Thyroid gland (tissue), 4 donors: ENCODE measurements at regions not wholly inside any gene's neighbourhood (a gene's known extent, or its start where the extent isn't known, plus 50 kb on each side); places are given as distances from the start of the nearest gene placed in this dataset.
"Not testable (repeated sequence)": the region's sequence is repeated elsewhere in the genome, so short reads cannot be mapped to it uniquely, and the experiment has no call there.

ENCODE experiments used
- DNase-seq, 2 donors: peaks; one replicate each; pipeline ENCODE4 v3.0.0-alpha.2; 2019
- H3K27ac ChIP-seq, 3 donors: fragments of 200-600 bp; sonication (generic); 1 replicate in 2 of 3; 2 replicates in 1 of 3; pipeline ENCODE4 v1.5.1; 2016 to 2019; ENCODE audit warnings: mild to moderate bottlenecking in 1 of 3, moderate library complexity in 1 of 3
- H3K27me3 ChIP-seq: fragments of 200-600 bp; sonication (generic); one replicate; pipeline ENCODE4 v1.5.1; 2019
- H3K36me3 ChIP-seq, 2 donors: fragments of 200-600 bp; sonication (generic); one replicate each; pipeline ENCODE4 v1.5.1; 2016 to 2019
- H3K4me1 ChIP-seq, 2 donors: fragments of 200-600 bp; sonication (generic); one replicate each; pipeline ENCODE4 v1.5.1; 2017 to 2019
- H3K4me3 ChIP-seq, 3 donors: fragments of 200-600 bp; sonication (generic); replicated peaks in 1 of 3; 1 replicate in 2 of 3; 2 replicates in 1 of 3; pipeline ENCODE4 v1.5.1; 2016; ENCODE audit warnings: mild to moderate bottlenecking in 1 of 3
- H3K9me3 ChIP-seq: fragments of 200-600 bp; sonication (generic); one replicate; pipeline ENCODE4 v1.5.1; 2017
- CTCF ChIP-seq, 6 experiments: fragments of 200-600 bp in 3 of 6; fragments of 450-650 bp in 3 of 6; sonication (generic) in 3 of 6; IDR thresholded peaks; one replicate each; pipeline ENCODE4 v1.5.1; 2016 to 2019; ENCODE audit warnings: antibody characterized with exemption in 6 of 6, mild to moderate bottlenecking in 2 of 6, inconsistent platforms in 1 of 6, moderate library complexity in 1 of 6
- POLR2A ChIP-seq, 2 donors: fragments of 450-650 bp; IDR thresholded peaks; one replicate each; pipeline ENCODE4 v1.6.1; 2017; ENCODE audit warnings: antibody characterized with exemption in 2 of 2, mild to moderate bottlenecking in 2 of 2, moderate library complexity in 1 of 2
- WGBS, 2 donors: methylation state at CpG; one replicate each; pipeline ENCODE4 v1.1.5; 2017; 5-methylcytosine and 5-hydroxymethylcytosine counted together
- intact Hi-C: fragments of 100-400 bp; cut with DNase I; formaldehyde crosslinking; loops from one replicate; pipeline ENCODE4 v1.15.1; 2023

- Histone ChIP-seq H3K27ac (no peak overlapping the region), H3K27me3 (no peaks in the 10 kb centered on the region), H3K9me3 (no peaks in the 10 kb centered on the region), H3K4me1 (no peaks in the 10 kb centered on the region), H3K36me3 (no peaks in the 10 kb centered on the region), H3K4me3 (no peak overlapping the region)
- WGBS, 2 donors: 92 to 94% methylated on average over 6 of the region's 6 CpGs
- DNase-seq: no peak
- intact Hi-C loops: no loop called here
- TF ChIP-seq POLR2A (IDR thresholded peaks at IDR 0.05) (no peak), CTCF (IDR thresholded peaks at IDR 0.05) (no peak)
These were observed 379.5 kb downstream of the GLRX3 start for GRCh38 chr10:130515670-130516069.

GRCh38 chr10:130516141-130516735 is 380.0 kb downstream of the GLRX3 start:
- DNase-seq: no peak
- no peaks in the 10 kb centered on the region for H3K9me3 ChIP-seq
- no peaks in the 10 kb centered on the region for H3K4me1 ChIP-seq
- TF ChIP-seq CTCF (IDR thresholded peaks at IDR 0.05) (no peak), POLR2A (IDR thresholded peaks at IDR 0.05) (no peak)
- no peak overlapping the region for H3K27ac ChIP-seq
- H3K27me3 ChIP-seq: no peaks in the 10 kb centered on the region
- WGBS, 2 donors: 82 to 91% methylated on average over 4 of the region's 4 CpGs
- intact Hi-C loops: no loop called here
- no peak overlapping the region for H3K4me3 ChIP-seq
- H3K36me3 ChIP-seq: no peaks in the 10 kb centered on the region

- 94 to 98% methylated on average over 5 to 6 of the region's 13 CpGs for WGBS, 2 donors
- DNase-seq, intact Hi-C loops: not testable (repeated sequence)
These were observed 382.7 kb downstream of the GLRX3 start for GRCh38 chr10:130518921-130519320.

GRCh38 chr10:130519791-130520190 is 383.6 kb downstream of the GLRX3 start:
- H3K4me3 ChIP-seq: no peak overlapping the region
- WGBS, 2 donors: 90 to 92% methylated on average over 9 of the region's 9 CpGs
- DNase-seq: no peak
- H3K4me1 ChIP-seq: no peaks in the 10 kb centered on the region
- H3K27ac ChIP-seq: no peak overlapping the region
- intact Hi-C loops: no loop called here
- no peak for TF ChIP-seq POLR2A (IDR thresholded peaks at IDR 0.05)
- TF ChIP-seq CTCF (IDR thresholded peaks at IDR 0.05): no peak
- H3K36me3 ChIP-seq: no peaks in the 10 kb centered on the region
- H3K27me3 ChIP-seq: no peaks in the 10 kb centered on the region
- H3K9me3 ChIP-seq: no peaks in the 10 kb centered on the region

More at GRCh38 chr10:130518921-130519320, 382.7 kb downstream of the GLRX3 start:
- H3K27ac ChIP-seq, H3K4me1 ChIP-seq, H3K4me3 ChIP-seq, H3K36me3 ChIP-seq, H3K9me3 ChIP-seq, H3K27me3 ChIP-seq: not testable (repeated sequence)

GRCh38 chr10:130531312-130531711 is 395.1 kb downstream of the GLRX3 start:
- TF ChIP-seq CTCF (IDR thresholded peaks at IDR 0.05) (no peak), POLR2A (IDR thresholded peaks at IDR 0.05) (no peak)
- no peaks in the 10 kb centered on the region for H3K36me3 ChIP-seq
- no peak overlapping the region for H3K4me3 ChIP-seq
- H3K9me3 ChIP-seq: no peaks in the 10 kb centered on the region
- WGBS, 2 donors: 86 to 91% methylated on average over 11 of the region's 11 CpGs
- DNase-seq: no peak
- no peaks in the 10 kb centered on the region for H3K4me1 ChIP-seq
- H3K27ac ChIP-seq: no peak overlapping the region
- no peaks in the 10 kb centered on the region for H3K27me3 ChIP-seq
- intact Hi-C loops: no loop called here

- Histone ChIP-seq H3K36me3 (no peaks in the 10 kb centered on the region), H3K27ac (no peak overlapping the region), H3K4me1 (no peaks in the 10 kb centered on the region), H3K27me3 (no peaks in the 10 kb centered on the region), H3K9me3 (no peaks in the 10 kb centered on the region), H3K4me3 (no peak overlapping the region)
- WGBS, 2 donors: 89 to 92% methylated on average over 1 of the region's 1 CpG
- intact Hi-C loops: no loop called here
- DNase-seq: no peak
- TF ChIP-seq POLR2A (IDR thresholded peaks at IDR 0.05) (no peak), CTCF (IDR thresholded peaks at IDR 0.05) (no peak)
These were observed 404.9 kb downstream of the GLRX3 start for GRCh38 chr10:130541090-130541489.
